ENCODE measurements at regions not wholly inside any gene's neighbourhood (a gene's known extent, or its start where the extent isn't known, plus 50 kb on each side); places are given as distances from the start of the nearest gene placed in this dataset.

DNA sequence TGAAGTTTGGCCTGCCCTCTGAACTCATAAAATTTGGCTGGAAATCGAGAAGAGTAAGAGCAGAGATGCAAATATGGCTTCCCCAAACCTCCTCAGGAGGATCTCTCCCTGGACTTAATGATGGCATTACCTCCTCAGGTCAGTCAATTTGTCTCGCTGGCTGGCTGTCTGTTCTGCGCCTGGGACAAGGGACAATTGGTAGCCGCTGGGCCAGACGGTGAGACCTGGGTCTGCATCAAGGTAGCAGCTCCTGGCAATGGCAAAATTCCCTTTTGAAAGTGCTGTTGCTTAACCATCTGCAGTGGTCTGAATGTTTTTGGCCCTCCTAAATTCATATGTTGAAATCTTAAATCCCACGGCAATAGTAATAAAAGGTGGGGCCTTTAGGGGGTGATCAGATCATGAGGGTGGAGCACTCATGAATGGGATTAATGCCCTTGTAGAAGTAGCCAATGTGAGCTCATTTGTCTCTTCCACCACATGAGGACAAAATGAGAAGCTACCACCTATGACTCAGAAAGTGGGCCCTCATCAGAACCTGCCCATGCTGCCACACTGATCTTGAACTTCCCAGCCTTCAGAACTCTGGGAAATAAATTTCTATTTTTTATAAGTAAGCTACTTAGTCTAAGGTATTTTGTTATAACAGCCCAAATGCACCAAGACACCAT is 439.3 kb upstream of the KLF4 start:
- TF ChIP-seq, protein P1, sequence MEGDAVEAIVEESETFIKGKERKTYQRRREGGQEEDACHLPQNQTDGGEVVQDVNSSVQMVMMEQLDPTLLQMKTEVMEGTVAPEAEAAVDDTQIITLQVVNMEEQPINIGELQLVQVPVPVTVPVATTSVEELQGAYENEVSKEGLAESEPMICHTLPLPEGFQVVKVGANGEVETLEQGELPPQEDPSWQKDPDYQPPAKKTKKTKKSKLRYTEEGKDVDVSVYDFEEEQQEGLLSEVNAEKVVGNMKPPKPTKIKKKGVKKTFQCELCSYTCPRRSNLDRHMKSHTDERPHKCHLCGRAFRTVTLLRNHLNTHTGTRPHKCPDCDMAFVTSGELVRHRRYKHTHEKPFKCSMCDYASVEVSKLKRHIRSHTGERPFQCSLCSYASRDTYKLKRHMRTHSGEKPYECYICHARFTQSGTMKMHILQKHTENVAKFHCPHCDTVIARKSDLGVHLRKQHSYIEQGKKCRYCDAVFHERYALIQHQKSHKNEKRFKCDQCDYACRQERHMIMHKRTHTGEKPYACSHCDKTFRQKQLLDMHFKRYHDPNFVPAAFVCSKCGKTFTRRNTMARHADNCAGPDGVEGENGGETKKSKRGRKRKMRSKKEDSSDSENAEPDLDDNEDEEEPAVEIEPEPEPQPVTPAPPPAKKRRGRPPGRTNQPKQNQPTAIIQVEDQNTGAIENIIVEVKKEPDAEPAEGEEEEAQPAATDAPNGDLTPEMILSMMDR (IDR thresholded peaks at IDR 0.05), result no peak
- no peak for TF ChIP-seq ZFX (IDR thresholded peaks at IDR 0.05; ENCODE audit: borderline replicate concordance)

Measured in 22Rv1 (cell line).